PC-3 (cell line): ENCODE measurements at regions not wholly inside any gene's neighbourhood (a gene's known extent, or its start where the extent isn't known, plus 50 kb on each side); places are given as distances from the start of the nearest gene placed in this dataset.

ENCODE experiments used
- EZH2 ChIP-seq: fragments of 300-600 bp; sonication (generic); IDR thresholded peaks from one replicate; pipeline ENCODE4 v1.6.1; 2017; ENCODE audit warnings: antibody characterized with exemption, mild to moderate bottlenecking, low read length; ENCODE audit not compliant: unreplicated experiment
- EZH2phosphoT487 ChIP-seq: fragments of 300-600 bp; sonication (generic); IDR thresholded peaks from 2 replicates; pipeline ENCODE4 v1.6.1; 2018; ENCODE audit warnings: mild to moderate bottlenecking, antibody characterized with exemption, low read length, borderline replicate concordance
- TF ChIP-seq, protein P1 (sequence below): fragments of 300-600 bp; sonication (generic); conservative IDR thresholded peaks from 2 replicates; pipeline ENCODE4 v1.5.1; 2017; ENCODE audit warnings: antibody characterized with exemption, low read depth, mild to moderate bottlenecking, low read length

DNA sequence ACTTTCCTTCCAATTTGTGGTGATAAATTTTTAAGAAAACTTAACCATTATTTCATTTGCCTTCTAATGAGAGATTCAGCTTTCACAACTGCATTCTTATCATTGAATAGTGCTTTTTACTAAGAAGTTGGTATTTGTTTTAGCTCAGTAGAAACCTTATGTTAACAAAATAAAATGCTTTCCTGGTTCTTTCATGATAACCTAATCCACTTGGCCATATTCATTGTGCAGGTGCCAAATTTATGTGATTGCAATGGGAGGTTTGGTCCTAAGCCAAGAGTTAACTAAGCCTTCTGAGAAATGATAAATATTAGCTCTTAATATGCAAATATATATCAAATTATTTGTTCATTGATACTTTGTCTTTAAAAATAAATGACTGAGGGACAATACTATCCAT lies 141.1 kb upstream of the TLE4 start:
- TF ChIP-seq, protein P1, sequence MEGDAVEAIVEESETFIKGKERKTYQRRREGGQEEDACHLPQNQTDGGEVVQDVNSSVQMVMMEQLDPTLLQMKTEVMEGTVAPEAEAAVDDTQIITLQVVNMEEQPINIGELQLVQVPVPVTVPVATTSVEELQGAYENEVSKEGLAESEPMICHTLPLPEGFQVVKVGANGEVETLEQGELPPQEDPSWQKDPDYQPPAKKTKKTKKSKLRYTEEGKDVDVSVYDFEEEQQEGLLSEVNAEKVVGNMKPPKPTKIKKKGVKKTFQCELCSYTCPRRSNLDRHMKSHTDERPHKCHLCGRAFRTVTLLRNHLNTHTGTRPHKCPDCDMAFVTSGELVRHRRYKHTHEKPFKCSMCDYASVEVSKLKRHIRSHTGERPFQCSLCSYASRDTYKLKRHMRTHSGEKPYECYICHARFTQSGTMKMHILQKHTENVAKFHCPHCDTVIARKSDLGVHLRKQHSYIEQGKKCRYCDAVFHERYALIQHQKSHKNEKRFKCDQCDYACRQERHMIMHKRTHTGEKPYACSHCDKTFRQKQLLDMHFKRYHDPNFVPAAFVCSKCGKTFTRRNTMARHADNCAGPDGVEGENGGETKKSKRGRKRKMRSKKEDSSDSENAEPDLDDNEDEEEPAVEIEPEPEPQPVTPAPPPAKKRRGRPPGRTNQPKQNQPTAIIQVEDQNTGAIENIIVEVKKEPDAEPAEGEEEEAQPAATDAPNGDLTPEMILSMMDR = no peak
- TF ChIP-seq EZH2 (no peak), EZH2phosphoT487 (no peak)
